ENCODE measurements at regions not wholly inside any gene's neighbourhood (a gene's known extent, or its start where the extent isn't known, plus 50 kb on each side); places are given as distances from the start of the nearest gene placed in this dataset.

DNA sequence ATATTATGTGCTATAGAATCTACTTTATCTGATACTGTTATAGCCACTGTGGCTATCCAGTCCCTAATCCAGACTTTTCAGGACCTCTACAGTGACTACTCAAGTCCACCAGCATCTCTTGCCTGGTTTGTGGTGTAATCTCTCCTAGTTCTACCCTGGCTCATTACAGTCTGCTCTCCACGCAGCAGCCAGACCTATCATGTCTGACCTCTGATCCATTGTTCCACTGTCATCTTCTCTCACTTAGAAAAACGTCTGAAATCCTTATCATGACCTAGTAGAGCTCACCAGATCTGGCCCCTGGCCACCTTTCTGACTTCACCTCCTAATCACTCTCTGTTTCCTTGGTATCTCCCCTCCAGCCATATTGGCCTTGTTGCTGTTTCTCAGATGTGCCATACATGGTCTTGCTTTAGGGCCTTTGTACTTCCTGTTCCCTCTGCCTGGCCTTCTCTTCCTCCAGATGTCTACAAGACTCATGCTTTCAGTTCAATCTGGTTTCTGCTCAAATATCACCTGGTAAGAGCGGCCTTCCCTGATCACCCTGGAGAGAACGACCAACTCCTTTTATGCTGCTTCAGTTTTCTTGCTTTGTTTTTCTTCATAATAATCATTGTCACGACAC, 475.5 kb downstream of the AACS start:
- Histone ChIP-seq H3K4me2 (ENCODE audit: low read length) (no peak overlapping the region), H3K27ac (ENCODE audit: low read length) (no peak overlapping the region), H4K20me1 (ENCODE audit: insufficient read depth) (no peaks in the 10 kb centered on the region), H2AFZ (ENCODE audit: low read depth, low read length) (no peak overlapping the region), H3K27me3 (ENCODE audit: insufficient read depth, low read depth, low read length) (no peaks in the 10 kb centered on the region), H3K4me3 (ENCODE audit: low read length) (no peak overlapping the region), H3F3A (ENCODE audit: insufficient read depth, low read length, poor library complexity, severe bottlenecking) (no peaks in the 10 kb centered on the region), H3K9ac (ENCODE audit: low read length) (no peak overlapping the region), H3K9me3 (ENCODE audit: low read length) (no peaks in the 10 kb centered on the region), H3K9me2 (ENCODE audit: insufficient read depth, low read length) (no peaks in the 10 kb centered on the region), H3K36me3 (ENCODE audit: insufficient read depth, low read length) (no peaks in the 10 kb centered on the region), H3K79me2 (replicated peaks; ENCODE audit: insufficient read depth, low read length) (no peaks in the 10 kb centered on the region)
- TF ChIP-seq EZH2 (IDR thresholded peaks at IDR 0.05; ENCODE audit: borderline replicate concordance, insufficient read depth, low read length, poor library complexity, severe bottlenecking) (no peak), TAF1 (IDR thresholded peaks at IDR 0.05; ENCODE audit: low read depth) (no peak), SMC3 (conservative IDR thresholded peaks at IDR 0.05; ENCODE audit: poor library complexity) (no peak), MXI1 (conservative IDR thresholded peaks at IDR 0.05; ENCODE audit: poor library complexity, severe bottlenecking) (no peak), POLR2AphosphoS5 (IDR thresholded peaks at IDR 0.05) (no peak), EP300 (conservative IDR thresholded peaks at IDR 0.05; ENCODE audit: poor library complexity, severe bottlenecking) (no peak), RAD21 (conservative IDR thresholded peaks at IDR 0.05) (no peak)
- TF ChIP-seq, protein P1, sequence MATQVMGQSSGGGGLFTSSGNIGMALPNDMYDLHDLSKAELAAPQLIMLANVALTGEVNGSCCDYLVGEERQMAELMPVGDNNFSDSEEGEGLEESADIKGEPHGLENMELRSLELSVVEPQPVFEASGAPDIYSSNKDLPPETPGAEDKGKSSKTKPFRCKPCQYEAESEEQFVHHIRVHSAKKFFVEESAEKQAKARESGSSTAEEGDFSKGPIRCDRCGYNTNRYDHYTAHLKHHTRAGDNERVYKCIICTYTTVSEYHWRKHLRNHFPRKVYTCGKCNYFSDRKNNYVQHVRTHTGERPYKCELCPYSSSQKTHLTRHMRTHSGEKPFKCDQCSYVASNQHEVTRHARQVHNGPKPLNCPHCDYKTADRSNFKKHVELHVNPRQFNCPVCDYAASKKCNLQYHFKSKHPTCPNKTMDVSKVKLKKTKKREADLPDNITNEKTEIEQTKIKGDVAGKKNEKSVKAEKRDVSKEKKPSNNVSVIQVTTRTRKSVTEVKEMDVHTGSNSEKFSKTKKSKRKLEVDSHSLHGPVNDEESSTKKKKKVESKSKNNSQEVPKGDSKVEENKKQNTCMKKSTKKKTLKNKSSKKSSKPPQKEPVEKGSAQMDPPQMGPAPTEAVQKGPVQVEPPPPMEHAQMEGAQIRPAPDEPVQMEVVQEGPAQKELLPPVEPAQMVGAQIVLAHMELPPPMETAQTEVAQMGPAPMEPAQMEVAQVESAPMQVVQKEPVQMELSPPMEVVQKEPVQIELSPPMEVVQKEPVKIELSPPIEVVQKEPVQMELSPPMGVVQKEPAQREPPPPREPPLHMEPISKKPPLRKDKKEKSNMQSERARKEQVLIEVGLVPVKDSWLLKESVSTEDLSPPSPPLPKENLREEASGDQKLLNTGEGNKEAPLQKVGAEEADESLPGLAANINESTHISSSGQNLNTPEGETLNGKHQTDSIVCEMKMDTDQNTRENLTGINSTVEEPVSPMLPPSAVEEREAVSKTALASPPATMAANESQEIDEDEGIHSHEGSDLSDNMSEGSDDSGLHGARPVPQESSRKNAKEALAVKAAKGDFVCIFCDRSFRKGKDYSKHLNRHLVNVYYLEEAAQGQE (IDR thresholded peaks at IDR 0.05; ENCODE audit: borderline replicate concordance) = no peak
- TF ChIP-seq, protein P2, sequence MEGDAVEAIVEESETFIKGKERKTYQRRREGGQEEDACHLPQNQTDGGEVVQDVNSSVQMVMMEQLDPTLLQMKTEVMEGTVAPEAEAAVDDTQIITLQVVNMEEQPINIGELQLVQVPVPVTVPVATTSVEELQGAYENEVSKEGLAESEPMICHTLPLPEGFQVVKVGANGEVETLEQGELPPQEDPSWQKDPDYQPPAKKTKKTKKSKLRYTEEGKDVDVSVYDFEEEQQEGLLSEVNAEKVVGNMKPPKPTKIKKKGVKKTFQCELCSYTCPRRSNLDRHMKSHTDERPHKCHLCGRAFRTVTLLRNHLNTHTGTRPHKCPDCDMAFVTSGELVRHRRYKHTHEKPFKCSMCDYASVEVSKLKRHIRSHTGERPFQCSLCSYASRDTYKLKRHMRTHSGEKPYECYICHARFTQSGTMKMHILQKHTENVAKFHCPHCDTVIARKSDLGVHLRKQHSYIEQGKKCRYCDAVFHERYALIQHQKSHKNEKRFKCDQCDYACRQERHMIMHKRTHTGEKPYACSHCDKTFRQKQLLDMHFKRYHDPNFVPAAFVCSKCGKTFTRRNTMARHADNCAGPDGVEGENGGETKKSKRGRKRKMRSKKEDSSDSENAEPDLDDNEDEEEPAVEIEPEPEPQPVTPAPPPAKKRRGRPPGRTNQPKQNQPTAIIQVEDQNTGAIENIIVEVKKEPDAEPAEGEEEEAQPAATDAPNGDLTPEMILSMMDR (IDR thresholded peaks at IDR 0.05; ENCODE audit: poor library complexity, severe bottlenecking) = no peak

DNA sequence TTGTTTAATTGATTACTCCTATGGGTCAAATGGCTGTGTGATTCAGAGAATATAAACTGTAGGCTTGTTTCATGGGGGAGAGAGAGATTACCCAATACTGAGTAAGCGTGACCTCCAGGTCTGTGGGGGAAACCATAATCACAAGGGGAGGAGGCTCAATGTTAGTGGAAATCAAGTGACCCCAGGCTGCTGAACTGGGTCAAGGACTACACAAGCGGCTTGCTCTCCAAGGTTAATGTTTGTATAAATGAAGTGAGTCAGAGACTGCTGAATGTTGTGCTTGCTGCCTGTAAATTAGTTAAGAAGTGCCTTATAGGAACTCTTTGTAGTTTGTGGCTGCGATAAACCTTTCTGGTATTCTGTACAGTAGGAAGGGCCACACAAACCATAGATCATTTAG, 479.7 kb downstream of the AACS start:
- no peak overlapping the region for H3K4me3 ChIP-seq (ENCODE audit: low read length)
- H3K4me2 ChIP-seq (ENCODE audit: low read length) = no peak overlapping the region
- no peaks in the 10 kb centered on the region for H3K36me3 ChIP-seq (ENCODE audit: insufficient read depth, low read length)
- H3K27ac ChIP-seq (ENCODE audit: low read length) = no peak overlapping the region
- H3K27me3 ChIP-seq (ENCODE audit: insufficient read depth, low read depth, low read length) = no peaks in the 10 kb centered on the region
- TF ChIP-seq, protein P2 (IDR thresholded peaks at IDR 0.05; ENCODE audit: poor library complexity, severe bottlenecking) = no peak
- no peak for TF ChIP-seq POLR2AphosphoS5 (IDR thresholded peaks at IDR 0.05)
- no peak for TF ChIP-seq SMC3 (conservative IDR thresholded peaks at IDR 0.05; ENCODE audit: poor library complexity)
- TF ChIP-seq EZH2 (IDR thresholded peaks at IDR 0.05; ENCODE audit: borderline replicate concordance, insufficient read depth, low read length, poor library complexity, severe bottlenecking) = no peak
- H2AFZ ChIP-seq (ENCODE audit: low read depth, low read length) = no peak overlapping the region
- no peak overlapping the region for H3K9ac ChIP-seq (ENCODE audit: low read length)
- H3K79me2 ChIP-seq (replicated peaks; ENCODE audit: insufficient read depth, low read length) = no peaks in the 10 kb centered on the region
- H3K9me2 ChIP-seq (ENCODE audit: insufficient read depth, low read length) = no peaks in the 10 kb centered on the region
- no peaks in the 10 kb centered on the region for H4K20me1 ChIP-seq (ENCODE audit: insufficient read depth)
- no peaks in the 10 kb centered on the region for H3K9me3 ChIP-seq (ENCODE audit: low read length)
- H3F3A ChIP-seq (ENCODE audit: insufficient read depth, low read length, poor library complexity, severe bottlenecking) = no peaks in the 10 kb centered on the region
